GM12878 (cell line): ENCODE measurements at regions not wholly inside any gene's neighbourhood (a gene's known extent, or its start where the extent isn't known, plus 50 kb on each side); places are given as distances from the start of the nearest gene placed in this dataset.
"Not testable (repeated sequence)": the region's sequence is repeated elsewhere in the genome, so short reads cannot be mapped to it uniquely, and the experiment has no call there.

Experiments
- ATAC-seq: fragments of 200-7000 bp; cut with Tn5 transposase; 3 replicates; pipeline ENCODE4 v1.9.1; 2020; ENCODE audit warnings: mild to moderate bottlenecking, moderate library complexity
- BruUV-seq: library from RNA; stranded (reverse); fragments of 400-500 nt; replicated peaks from 2 replicates; lab custom pipeline; 2021; lab: Mats Ljungman, UMichigan
- CTCF ChIA-PET: fragments of 300-600 bp; sonication (Branson Sonifier 250); formaldehyde crosslinking; extraction: SDS; loops from one replicate; lab custom pipeline; 2021; ENCODE audit warnings: inconsistent platforms; lab: Yijun Ruan, JAX
- POLR2A ChIA-PET: fragments of 350-600 bp; formaldehyde crosslinking; extraction: SDS; loops from one replicate; lab custom pipeline; 2021; ENCODE audit warnings: inconsistent platforms; lab: Charles Lee
- RAD21 ChIA-PET: fragments of 300-600 bp; sonication (Branson Sonifier 250); formaldehyde crosslinking; loops from one replicate; lab custom pipeline; 2023; ENCODE audit warnings: antibody characterized with exemption; ENCODE audit not compliant: unreplicated experiment; lab: Charles Lee
- SMC1A ChIA-PET: fragments of 300-600 bp; sonication (Branson Sonifier 250); formaldehyde crosslinking; loops from one replicate; lab custom pipeline; 2023; ENCODE audit not compliant: unreplicated experiment, uncharacterized antibody; lab: Charles Lee
- DNase-seq: peaks from one replicate; pipeline ENCODE4 v3.0.0-alpha.2; 2011; ENCODE audit warnings: low read depth, low spot score
- FAIRE-seq: peaks from 3 replicates; lab custom pipeline; 2011; peaks lifted over from hg19 to GRCh38; lab: Jason Lieb, UNC
- H2AFZ ChIP-seq: 2 replicates; pipeline ENCODE4 v1.6.0; 2011; ENCODE audit warnings: low read depth, low read length, control low read depth; ENCODE audit not compliant: control insufficient read depth
- H3K27ac ChIP-seq: 2 replicates; pipeline ENCODE4 v1.5.1; 2011; ENCODE audit warnings: control low read depth; ENCODE audit not compliant: control insufficient read depth, insufficient read depth
- H3K27me3 ChIP-seq, 2 experiments: replicated peaks in 1 of 2; 2 replicates each; pipeline versions ENCODE4 v1.6.0 to v1.6.1; 2011; ENCODE audit warnings: low read length in 1 of 2; ENCODE audit not compliant: control insufficient read depth in 2 of 2, insufficient read depth in 2 of 2
- H3K36me3 ChIP-seq, 2 experiments: 2 replicates each; pipeline ENCODE4 v1.5.1; 2011; ENCODE audit warnings: low read length in 1 of 2; ENCODE audit not compliant: control insufficient read depth in 2 of 2, insufficient read depth in 2 of 2
- H3K4me1 ChIP-seq: 2 replicates; pipeline ENCODE4 v1.6.1; 2011; ENCODE audit warnings: mild to moderate bottlenecking, low read length, moderate library complexity, mixed read lengths; ENCODE audit not compliant: control insufficient read depth, insufficient read depth
- H3K4me2 ChIP-seq: 2 replicates; pipeline ENCODE4 v1.6.0; 2011; ENCODE audit warnings: control low read depth; ENCODE audit not compliant: control insufficient read depth, insufficient read depth
- H3K4me3 ChIP-seq: fragments of 200-600 bp; sonication (generic); 2 replicates; pipeline ENCODE4 v1.5.1; 2016
- H3K79me2 ChIP-seq: 2 replicates; pipeline ENCODE4 v1.6.0; 2011; ENCODE audit warnings: low read length; ENCODE audit not compliant: control insufficient read depth, insufficient read depth
- H3K9ac ChIP-seq: 2 replicates; pipeline ENCODE4 v1.8.0; 2011; ENCODE audit warnings: low read length, control low read depth, mixed read lengths; ENCODE audit not compliant: control insufficient read depth, insufficient read depth
- H3K9me3 ChIP-seq: replicated peaks from 3 replicates; pipeline ENCODE4 v1.5.1; 2011; ENCODE audit warnings: mild to moderate bottlenecking, low read length; ENCODE audit not compliant: control insufficient read depth, insufficient read depth
- H4K20me1 ChIP-seq: 2 replicates; pipeline ENCODE4 v1.6.0; 2011; ENCODE audit not compliant: control insufficient read depth, insufficient read depth
- WGBS: methylation state at CpG from one replicate; pipeline ENCODE4 v1.1.6; 2016; ENCODE audit warnings: low lambda C conversion rate; ENCODE audit not compliant: insufficient replicate concordance, insufficient coverage; ENCODE audit errors: missing lambda C conversion rate; 5-methylcytosine and 5-hydroxymethylcytosine counted together
- in situ Hi-C: fragments of 300-500 bp; cut with MboI; formaldehyde crosslinking; loops from 9 replicates; pipeline ENCODE4 v1.14.3; 2018; ENCODE audit warnings: mixed read lengths
- intact Hi-C: fragments of 100-400 bp; cut with micrococcal nuclease; formaldehyde crosslinking; loops from one replicate; pipeline ENCODE4 v1.14.2; 2022; ENCODE audit not compliant: unreplicated experiment

DNA sequence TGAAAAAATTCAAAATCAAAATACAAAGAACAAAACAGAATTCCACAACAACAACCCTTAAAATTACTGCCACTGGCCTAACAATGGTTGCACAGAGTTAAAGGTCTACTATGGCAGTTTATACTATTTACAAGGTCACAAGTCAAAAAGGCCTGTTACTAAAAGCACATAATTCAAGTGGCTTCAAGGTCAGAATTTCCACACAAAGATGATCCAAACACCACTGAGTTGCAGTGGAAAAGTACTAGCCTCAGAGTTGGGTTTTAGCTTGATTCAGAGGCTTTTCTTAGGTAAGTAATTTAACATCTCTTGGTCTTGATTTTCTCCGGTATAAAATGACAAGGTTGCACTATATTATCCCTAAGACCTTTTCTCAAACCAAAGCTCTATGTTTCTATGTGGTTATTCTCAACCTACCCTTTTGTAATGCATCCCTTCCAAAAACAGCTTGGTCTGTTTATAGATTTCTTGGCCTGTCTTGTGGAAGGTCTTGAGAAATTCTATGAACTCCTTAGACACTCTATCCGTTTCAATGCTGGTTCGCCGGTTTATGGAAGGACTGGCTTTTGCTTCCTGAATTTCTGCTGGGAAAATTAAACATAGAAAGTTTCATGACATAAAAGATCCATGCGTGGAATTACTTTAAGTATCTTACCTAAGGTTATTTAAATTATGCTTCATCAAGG is 69.5 kb downstream of the MDH2 start:
- ATAC-seq, POLR2A ChIA-PET, FAIRE-seq, H3K4me1 ChIP-seq, BruUV-seq, H3K27me3 ChIP-seq, DNase-seq, intact Hi-C loops, RAD21 ChIA-PET, SMC1A ChIA-PET, in situ Hi-C loops, H3K9ac ChIP-seq, H3K9me3 ChIP-seq, H3K36me3 ChIP-seq, H4K20me1 ChIP-seq, H3K79me2 ChIP-seq, H3K4me2 ChIP-seq, H3K27ac ChIP-seq, H2AFZ ChIP-seq, CTCF ChIA-PET, H3K4me3 ChIP-seq: not testable (repeated sequence)
- WGBS: 85% methylated on average over 5 of the region's 5 CpGs

DNA sequence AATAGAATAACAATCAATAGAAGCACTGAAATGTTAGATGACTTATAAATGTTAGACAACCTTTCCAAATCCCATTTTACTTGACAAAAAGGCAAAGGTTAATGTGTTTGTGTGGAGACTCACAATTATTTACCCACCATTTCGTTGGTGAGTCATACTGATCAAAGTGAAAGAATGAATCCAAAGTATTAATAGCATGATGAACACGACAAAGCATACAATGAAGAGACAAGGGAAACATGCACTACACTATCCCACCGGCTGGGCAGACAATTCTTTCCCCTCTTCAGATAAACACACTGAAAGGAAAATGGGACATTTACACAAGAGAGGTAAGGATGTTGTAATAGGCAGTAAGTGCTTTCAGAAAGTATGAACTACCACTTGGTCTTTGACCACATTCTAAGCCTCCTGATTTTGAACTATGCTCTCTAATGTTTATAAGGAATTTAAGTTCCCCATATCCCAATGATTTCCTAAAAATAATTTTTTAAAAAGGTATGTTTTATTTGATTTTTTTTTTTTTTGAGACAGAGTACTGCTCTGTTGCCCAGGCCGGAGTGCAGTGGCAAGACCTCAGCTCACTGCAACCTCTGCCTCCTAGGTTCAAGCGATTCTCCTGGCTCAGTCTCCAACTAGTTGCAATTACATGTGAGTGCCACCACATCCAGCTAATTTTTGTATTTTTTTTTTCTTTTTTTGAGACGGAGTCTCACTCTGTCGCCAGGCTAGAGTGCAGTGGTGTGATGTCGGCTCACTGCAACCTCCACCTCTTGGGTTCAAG is 70.5 kb downstream of the MDH2 start:
- H3K79me2 ChIP-seq, H3K4me2 ChIP-seq, intact Hi-C loops, BruUV-seq, H3K9me3 ChIP-seq, H3K4me1 ChIP-seq, DNase-seq, FAIRE-seq, H2AFZ ChIP-seq, CTCF ChIA-PET, in situ Hi-C loops, H3K9ac ChIP-seq, H3K27me3 ChIP-seq, H3K27ac ChIP-seq, SMC1A ChIA-PET, H3K36me3 ChIP-seq, POLR2A ChIA-PET, H4K20me1 ChIP-seq, H3K4me3 ChIP-seq: not testable (repeated sequence)
- 51% methylated on average over 6 of the region's 8 CpGs for WGBS
- RAD21 ChIA-PET: interaction anchor here (0.7 kb wide), 1 partner anchor 81 kb away, joined by 3 read pairs; no protein-coding TSS in a partner anchor
- 0 out of 3 replicates have a peak, but pooled peaks have one; percentile 34 for ATAC-seq
